HG02973 (cell line): ENCODE measurements at regions not wholly inside any gene's neighbourhood (a gene's known extent, or its start where the extent isn't known, plus 50 kb on each side); places are given as distances from the start of the nearest gene placed in this dataset.
"Not testable (repeated sequence)": the region's sequence is repeated elsewhere in the genome, so short reads cannot be mapped to it uniquely, and the experiment has no call there.

ENCODE experiments used
- ATAC-seq: cut with Tn5 transposase; IDR thresholded peaks from one replicate; pipeline ENCODE4 v1.9.1; 2021; ENCODE audit warnings: moderate library complexity; ENCODE audit not compliant: unreplicated experiment

GRCh38 chr3:110293660-110294059 is 778.0 kb upstream of the NECTIN3 start:
- no peak for ATAC-seq

GRCh38 chr3:110296885-110297284 is 774.7 kb upstream of the NECTIN3 start:
- no peak for ATAC-seq

GRCh38 chr3:110301781-110302180 is 769.8 kb upstream of the NECTIN3 start:
- no peak for ATAC-seq

- ATAC-seq: no peak
These were observed 764.4 kb upstream of the NECTIN3 start for GRCh38 chr3:110307065-110307809.

GRCh38 chr3:110311541-110311940 is 760.1 kb upstream of the NECTIN3 start:
- no peak for ATAC-seq

GRCh38 chr3:110314512-110315114 is 757.0 kb upstream of the NECTIN3 start:
- ATAC-seq: peak; percentile 91

- ATAC-seq: no peak
These were observed 753.5 kb upstream of the NECTIN3 start for GRCh38 chr3:110318108-110318507.

- ATAC-seq: no peak
These were observed 748.3 kb upstream of the NECTIN3 start for GRCh38 chr3:110323349-110323748.

GRCh38 chr3:110324171-110324705 is 747.4 kb upstream of the NECTIN3 start:
- no peak for ATAC-seq

GRCh38 chr3:110327870-110328269 is 743.7 kb upstream of the NECTIN3 start:
- ATAC-seq: no peak

GRCh38 chr3:110331562-110331961 is 740.1 kb upstream of the NECTIN3 start:
- ATAC-seq: not testable (repeated sequence)

- ATAC-seq: no peak
These were observed 739.0 kb upstream of the NECTIN3 start for GRCh38 chr3:110332629-110333028.

- ATAC-seq: no peak
These were observed 730.6 kb upstream of the NECTIN3 start for GRCh38 chr3:110341047-110341446.

GRCh38 chr3:110343376-110343775 is 728.2 kb upstream of the NECTIN3 start:
- ATAC-seq: peak; percentile 4

- peak; percentile 88 for ATAC-seq
These were observed 727.7 kb upstream of the NECTIN3 start for GRCh38 chr3:110343945-110344344.

- no peak for ATAC-seq
These were observed 727.1 kb upstream of the NECTIN3 start for GRCh38 chr3:110344487-110344886.

- peak; percentile 35 for ATAC-seq
These were observed 726.5 kb upstream of the NECTIN3 start for GRCh38 chr3:110344897-110345767.

GRCh38 chr3:110349295-110349694 is 722.3 kb upstream of the NECTIN3 start:
- ATAC-seq: no peak

- ATAC-seq: no peak
These were observed 718.6 kb upstream of the NECTIN3 start for GRCh38 chr3:110352841-110353604.

- no peak for ATAC-seq
These were observed 708.9 kb upstream of the NECTIN3 start for GRCh38 chr3:110362751-110363150.

GRCh38 chr3:110367289-110367688 is 704.3 kb upstream of the NECTIN3 start:
- not testable (repeated sequence) for ATAC-seq
